ENCODE measurements at regions not wholly inside any gene's neighbourhood (a gene's known extent, or its start where the extent isn't known, plus 50 kb on each side); places are given as distances from the start of the nearest gene placed in this dataset.

DNA sequence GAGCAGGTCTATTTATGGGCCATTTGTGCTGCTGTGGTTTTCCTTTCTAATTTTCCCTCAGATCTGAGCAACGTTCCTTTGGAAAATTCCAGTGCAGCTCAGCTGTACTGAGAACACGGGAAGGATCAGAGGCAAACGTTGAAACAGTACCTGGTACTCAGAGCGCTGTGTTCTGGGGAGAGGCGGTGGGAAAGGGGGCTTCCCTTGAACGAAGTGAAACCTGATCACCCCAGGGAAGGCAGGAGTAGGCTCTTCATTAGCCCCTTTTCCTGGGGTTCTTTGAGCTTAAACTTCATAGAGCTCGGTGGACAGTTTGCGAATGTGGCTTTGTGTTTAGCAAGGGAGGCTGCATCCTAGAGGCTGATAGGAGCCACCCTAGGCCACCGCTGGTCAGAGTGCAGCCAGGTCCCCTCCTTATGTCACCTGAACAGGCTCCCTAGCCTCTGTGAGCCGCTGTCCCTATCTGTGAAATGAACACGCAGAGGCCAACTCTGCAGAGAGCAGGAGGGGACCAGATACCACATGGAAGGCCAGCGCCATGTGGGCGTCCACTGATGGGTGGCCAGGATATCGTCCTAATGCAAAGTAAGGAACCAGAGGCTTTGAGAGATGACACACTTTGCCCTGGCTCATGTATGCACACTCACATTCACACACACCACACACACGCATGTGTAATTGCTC lies 1464.8 kb downstream of the BRD1 start:
- DNase-seq (ENCODE audit: low spot score) = no peak
- TF ChIP-seq, protein P1, sequence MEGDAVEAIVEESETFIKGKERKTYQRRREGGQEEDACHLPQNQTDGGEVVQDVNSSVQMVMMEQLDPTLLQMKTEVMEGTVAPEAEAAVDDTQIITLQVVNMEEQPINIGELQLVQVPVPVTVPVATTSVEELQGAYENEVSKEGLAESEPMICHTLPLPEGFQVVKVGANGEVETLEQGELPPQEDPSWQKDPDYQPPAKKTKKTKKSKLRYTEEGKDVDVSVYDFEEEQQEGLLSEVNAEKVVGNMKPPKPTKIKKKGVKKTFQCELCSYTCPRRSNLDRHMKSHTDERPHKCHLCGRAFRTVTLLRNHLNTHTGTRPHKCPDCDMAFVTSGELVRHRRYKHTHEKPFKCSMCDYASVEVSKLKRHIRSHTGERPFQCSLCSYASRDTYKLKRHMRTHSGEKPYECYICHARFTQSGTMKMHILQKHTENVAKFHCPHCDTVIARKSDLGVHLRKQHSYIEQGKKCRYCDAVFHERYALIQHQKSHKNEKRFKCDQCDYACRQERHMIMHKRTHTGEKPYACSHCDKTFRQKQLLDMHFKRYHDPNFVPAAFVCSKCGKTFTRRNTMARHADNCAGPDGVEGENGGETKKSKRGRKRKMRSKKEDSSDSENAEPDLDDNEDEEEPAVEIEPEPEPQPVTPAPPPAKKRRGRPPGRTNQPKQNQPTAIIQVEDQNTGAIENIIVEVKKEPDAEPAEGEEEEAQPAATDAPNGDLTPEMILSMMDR (IDR thresholded peaks at IDR 0.05) = no peak
- ATAC-seq (ENCODE audit: low FRiP score) = no peak

DNA sequence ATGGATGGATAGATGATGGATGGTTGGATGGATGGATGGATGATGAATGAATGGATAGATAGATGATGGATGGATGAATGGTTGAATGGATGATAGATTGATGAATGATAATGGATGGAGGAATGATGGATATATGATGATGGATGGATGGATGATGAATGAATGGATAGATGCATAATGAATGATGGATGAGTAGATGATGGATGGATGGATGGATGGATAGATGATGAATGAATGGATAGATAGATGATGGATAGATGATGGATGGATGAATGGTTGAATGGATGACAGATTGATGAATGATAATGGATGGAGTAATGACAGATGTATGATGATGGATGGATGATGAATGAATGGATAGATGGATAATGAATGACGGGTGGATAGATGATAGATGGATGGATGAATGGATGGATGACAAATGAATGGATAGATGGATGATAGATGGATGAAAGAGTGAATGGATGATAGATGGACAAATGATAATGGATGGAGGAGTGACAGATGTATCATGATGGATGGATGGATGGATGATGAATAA lies 1466.5 kb downstream of the BRD1 start:
- TF ChIP-seq, protein P1 (IDR thresholded peaks at IDR 0.05) = no peak
- DNase-seq (ENCODE audit: low spot score) = no peak
- no peak for ATAC-seq (ENCODE audit: low FRiP score)

DNA sequence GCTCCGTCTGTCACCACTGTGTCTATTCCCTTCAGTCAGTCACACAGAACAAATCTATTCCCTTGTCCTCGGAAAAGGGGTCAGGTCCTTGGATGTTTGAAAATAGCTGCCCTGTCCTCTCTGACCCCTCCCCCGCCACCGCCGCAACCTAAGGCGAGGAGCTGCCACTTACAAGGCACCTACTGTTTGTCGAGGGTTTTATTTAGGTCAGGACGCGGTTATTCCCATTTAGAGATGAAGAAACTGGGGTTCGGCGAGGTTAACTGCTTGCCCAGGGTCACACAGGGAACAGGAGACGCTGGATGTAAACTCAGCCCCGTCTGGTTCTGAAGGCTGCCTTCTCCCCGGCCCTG lies 1468.1 kb downstream of the BRD1 start:
- DNase-seq (ENCODE audit: low spot score) = no peak
- ATAC-seq (ENCODE audit: low FRiP score) = no peak
- TF ChIP-seq, protein P1 (IDR thresholded peaks at IDR 0.05) = no peak

DNA sequence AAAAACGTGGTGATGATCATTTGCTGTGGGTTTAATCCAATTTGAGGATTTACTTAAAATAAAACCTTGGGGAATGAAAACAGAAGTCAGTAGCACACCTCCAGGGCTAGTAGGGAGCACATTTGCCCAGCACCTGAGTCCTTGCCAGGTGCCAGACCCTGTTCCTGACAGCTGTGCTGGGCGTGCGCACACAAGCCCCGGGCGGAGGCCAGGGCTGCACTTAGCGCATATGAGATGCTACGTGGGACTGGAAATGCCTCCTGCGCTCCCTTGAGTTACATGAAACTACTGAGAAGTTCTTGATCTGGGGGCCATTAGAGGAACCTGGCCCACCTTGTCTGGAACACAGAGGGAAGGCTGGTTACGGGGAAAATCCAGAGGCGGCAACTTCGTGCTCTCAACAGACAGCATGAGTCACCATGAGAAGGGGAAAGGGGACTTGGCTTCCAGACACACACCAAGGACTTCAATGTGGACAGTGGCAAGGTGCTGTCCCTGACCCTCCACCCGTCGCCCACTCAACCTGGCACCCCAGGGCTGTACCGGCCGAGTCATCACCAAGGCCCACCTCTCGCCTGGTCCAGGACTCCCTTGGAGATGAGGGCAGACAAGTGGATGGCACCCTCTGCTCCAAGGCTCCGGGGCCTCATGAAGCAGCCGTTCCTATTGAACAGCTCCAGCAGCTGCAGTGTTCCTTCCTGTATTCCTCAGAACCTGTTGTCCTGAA lies 1468.6 kb downstream of the BRD1 start:
- ATAC-seq (ENCODE audit: low FRiP score) (no peak), DNase-seq (ENCODE audit: low spot score) (no peak)
- TF ChIP-seq, protein P1 (IDR thresholded peaks at IDR 0.05) = no peak

DNA sequence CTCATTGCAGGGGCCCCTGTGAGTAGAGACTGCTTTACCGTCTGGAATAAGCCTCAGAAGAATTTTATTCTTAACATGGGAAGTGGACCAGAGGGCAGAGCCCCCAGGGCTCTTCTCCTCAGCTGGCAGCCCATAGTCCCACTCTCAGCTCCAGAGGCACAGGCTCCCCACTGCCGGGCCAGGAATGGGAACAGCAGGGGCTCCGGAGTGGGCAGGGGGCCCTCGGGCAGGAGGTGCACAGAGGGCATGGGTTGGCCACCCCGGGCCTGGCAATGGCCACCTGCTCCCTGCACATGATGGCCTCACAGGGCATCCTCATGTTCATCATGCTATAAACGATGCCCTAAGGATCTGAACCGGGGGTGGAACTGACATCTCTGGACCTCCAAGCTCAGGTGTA lies 1469.7 kb downstream of the BRD1 start:
- ATAC-seq (ENCODE audit: low FRiP score) = no peak
- no peak for DNase-seq (ENCODE audit: low spot score)
- TF ChIP-seq, protein P1 (IDR thresholded peaks at IDR 0.05) = no peak

DNA sequence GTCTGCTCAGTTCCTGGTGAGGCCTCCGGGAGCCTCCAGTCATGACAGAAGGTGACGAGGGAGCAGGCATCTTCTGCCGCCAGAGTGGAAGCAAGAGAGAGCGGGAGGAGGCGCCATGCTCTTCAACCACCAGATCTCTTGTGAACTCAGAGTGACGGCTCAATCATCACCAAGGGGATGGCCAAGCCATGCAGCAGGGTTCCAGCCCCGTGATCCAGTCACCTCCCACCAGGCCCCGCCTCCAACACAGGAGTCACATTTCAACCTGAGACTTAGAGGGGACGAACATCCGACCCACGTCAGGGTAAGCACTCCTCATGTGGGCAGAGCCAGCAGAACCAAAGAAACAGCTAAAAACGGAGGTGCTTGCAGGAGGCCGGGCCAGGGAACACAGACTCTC lies 1470.5 kb downstream of the BRD1 start:
- ATAC-seq (ENCODE audit: low FRiP score) = no peak
- TF ChIP-seq, protein P1 (IDR thresholded peaks at IDR 0.05) = no peak
- no peak for DNase-seq (ENCODE audit: low spot score)

DNA sequence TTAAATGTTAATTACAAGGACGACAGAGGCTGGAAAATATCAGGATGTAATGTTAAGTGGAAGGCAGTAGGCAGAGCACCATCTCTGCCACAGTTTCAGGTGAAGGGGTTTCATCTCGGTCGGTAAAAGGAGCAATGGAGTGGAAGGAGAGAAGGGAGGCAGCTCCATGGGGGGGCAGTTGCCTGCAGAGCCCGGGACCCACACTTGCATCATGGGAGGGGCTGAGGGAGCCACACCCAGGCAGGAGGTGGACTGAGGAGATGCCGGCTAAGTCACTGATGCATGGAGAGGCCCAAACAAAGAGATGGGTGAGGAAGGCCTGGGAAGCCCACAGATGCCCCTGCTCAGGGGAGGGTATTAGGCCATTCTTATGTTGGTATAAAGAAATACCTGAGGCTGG lies 1470.9 kb downstream of the BRD1 start:
- ATAC-seq (ENCODE audit: low FRiP score) (no peak), DNase-seq (ENCODE audit: low spot score) (no peak)
- TF ChIP-seq, protein P1 (IDR thresholded peaks at IDR 0.05) = no peak

Data from omental fat pad (tissue), 3 donors.